ENCODE measurements at regions not wholly inside any gene's neighbourhood (a gene's known extent, or its start where the extent isn't known, plus 50 kb on each side); places are given as distances from the start of the nearest gene placed in this dataset.

DNA sequence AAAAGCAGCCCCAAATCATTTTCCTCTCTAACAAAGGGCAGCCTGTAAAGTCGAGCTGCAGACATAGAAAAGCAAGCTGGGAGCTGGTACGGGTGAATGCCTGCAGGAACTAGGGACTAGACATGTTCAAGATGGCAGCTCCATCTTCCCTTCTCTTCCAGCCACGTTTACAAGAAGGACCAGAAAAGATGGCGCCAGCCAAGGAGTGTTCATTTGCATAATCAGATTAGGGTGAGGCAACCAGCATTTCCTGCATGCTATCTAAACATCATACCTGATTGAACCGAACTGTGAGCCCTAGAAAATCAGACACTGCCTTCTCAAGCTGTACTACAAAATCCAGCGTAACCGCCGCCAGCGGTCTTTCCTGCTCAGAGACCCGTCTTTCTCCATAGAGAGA lies 896.8 kb downstream of the CDH11 start:
- Histone ChIP-seq H3K36me3 (ENCODE audit: insufficient read depth, low read length) (no peaks in the 10 kb centered on the region), H3K9me3 (ENCODE audit: low read length) (no peaks in the 10 kb centered on the region)

DNA sequence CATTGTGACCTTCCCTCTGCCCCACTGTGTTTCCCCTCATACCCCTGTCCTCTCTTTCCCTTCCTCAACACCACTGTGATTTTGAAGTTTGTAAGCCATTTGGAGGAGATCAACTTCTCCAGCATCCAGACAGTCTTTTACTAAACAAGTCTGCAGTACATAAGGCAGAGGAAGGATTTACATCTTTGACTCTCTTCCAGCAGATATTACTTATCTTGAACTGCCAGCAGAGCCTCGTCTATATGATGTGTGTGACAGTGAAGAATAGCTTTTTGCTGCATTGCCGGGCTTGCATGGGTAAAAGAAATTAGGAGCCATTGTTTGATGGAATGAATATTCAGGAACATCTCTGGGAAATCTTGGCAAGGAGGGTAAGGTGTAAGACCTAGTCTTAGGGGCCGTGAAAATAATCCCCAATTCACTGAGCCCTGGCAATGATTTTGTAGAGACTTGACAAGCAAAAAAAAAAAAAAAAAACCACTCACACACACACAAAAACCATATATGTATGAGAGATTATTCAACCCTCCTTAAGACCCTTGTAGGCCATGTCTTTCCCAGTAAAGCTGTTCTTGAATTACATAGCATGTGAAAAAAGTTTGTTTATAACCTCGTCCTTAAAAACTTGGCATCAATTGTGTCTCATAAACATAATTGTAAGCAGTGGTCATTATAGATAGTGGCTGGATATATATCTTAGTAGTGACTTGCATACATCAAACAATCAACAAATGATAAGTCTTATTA lies 903.9 kb downstream of the CDH11 start:
- no peaks in the 10 kb centered on the region for H3K36me3 ChIP-seq (ENCODE audit: insufficient read depth, low read length)
- Mint-ChIP-seq H3K4me1 (no peaks in the 10 kb centered on the region), H3K9me3 (peaks cover 10 to 60% (median 21%) of the 10 kb centered on the region in 5 donors), H3K27me3 (no peaks in the 10 kb centered on the region), H3K36me3 (no peaks in the 10 kb centered on the region), H3K27ac (no peak overlapping the region), H3K4me3 (no peak overlapping the region)
- no peak overlapping the region for H3K27ac ChIP-seq (ENCODE audit: low read depth, low read length)
- no peak overlapping the region for H3K4me3 ChIP-seq (ENCODE audit: low read length)
- no peak for DNase-seq
- ChIA-PET POLR2A (no interaction called here), CTCF (no interaction called here)
- no peaks in the 10 kb centered on the region for H3K9me3 ChIP-seq (ENCODE audit: low read length)
- H3K4me1 ChIP-seq (ENCODE audit: insufficient read depth, low read length): no peaks in the 10 kb centered on the region
- H3K27me3 ChIP-seq (ENCODE audit: insufficient read depth, low read length, poor library complexity, severe bottlenecking): no peaks in the 10 kb centered on the region

More for the DNA sequence above, 896.8 kb downstream of the CDH11 start:
- no peaks in the 10 kb centered on the region for H3K4me1 ChIP-seq (ENCODE audit: insufficient read depth, low read length)
- Mint-ChIP-seq H3K4me3 (no peak overlapping the region), H3K36me3 (no peaks in the 10 kb centered on the region), H3K27ac (no peak overlapping the region), H3K9me3 (peaks cover 4 to 57% (median 32%) of the 10 kb centered on the region in 5 donors), H3K27me3 (no peaks in the 10 kb centered on the region), H3K4me1 (no peaks in the 10 kb centered on the region)
- POLR2A ChIA-PET: no interaction called here
- DNase-seq: no peak
- H3K4me3 ChIP-seq (ENCODE audit: low read length): no peak overlapping the region
- CTCF ChIA-PET: no interaction called here
- no peaks in the 10 kb centered on the region for H3K27me3 ChIP-seq (ENCODE audit: insufficient read depth, low read length, poor library complexity, severe bottlenecking)
- no peak overlapping the region for H3K27ac ChIP-seq (ENCODE audit: low read depth, low read length)

DNA sequence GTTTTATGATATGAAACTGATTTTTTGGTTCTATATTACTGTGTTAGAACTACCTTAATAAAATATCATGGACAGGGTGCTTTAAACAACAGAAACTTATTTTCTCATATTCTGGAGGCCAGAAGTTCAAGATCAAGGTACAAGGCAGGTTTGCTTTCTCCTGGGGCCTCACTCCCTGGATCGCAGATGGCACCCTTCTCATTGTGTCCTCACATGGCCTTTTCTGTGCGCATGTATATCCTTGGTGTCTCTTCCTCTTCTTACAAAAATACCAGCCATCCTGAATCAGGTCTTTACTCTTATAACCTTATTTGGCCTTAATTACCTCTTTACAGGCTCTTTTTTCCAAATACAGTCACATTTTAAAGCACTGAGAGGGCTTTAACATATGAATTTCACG lies 906.1 kb downstream of the CDH11 start:
- Mint-ChIP-seq H3K4me3 (no peak overlapping the region), H3K9me3 (peaks cover 7 to 58% (median 16%) of the 10 kb centered on the region in 5 donors), H3K4me1 (no peaks in the 10 kb centered on the region), H3K27me3 (no peaks in the 10 kb centered on the region), H3K27ac (no peak overlapping the region), H3K36me3 (no peaks in the 10 kb centered on the region)
- ChIA-PET POLR2A (no interaction called here), CTCF (no interaction called here)
- no peaks in the 10 kb centered on the region for H3K27me3 ChIP-seq (ENCODE audit: insufficient read depth, low read length, poor library complexity, severe bottlenecking)
- H3K9me3 ChIP-seq (ENCODE audit: low read length): no peaks in the 10 kb centered on the region
- no peak for DNase-seq
- no peak overlapping the region for H3K27ac ChIP-seq (ENCODE audit: low read depth, low read length)
- no peaks in the 10 kb centered on the region for H3K36me3 ChIP-seq (ENCODE audit: insufficient read depth, low read length)
- no peaks in the 10 kb centered on the region for H3K4me1 ChIP-seq (ENCODE audit: insufficient read depth, low read length)
- no peak overlapping the region for H3K4me3 ChIP-seq (ENCODE audit: low read length)

DNA sequence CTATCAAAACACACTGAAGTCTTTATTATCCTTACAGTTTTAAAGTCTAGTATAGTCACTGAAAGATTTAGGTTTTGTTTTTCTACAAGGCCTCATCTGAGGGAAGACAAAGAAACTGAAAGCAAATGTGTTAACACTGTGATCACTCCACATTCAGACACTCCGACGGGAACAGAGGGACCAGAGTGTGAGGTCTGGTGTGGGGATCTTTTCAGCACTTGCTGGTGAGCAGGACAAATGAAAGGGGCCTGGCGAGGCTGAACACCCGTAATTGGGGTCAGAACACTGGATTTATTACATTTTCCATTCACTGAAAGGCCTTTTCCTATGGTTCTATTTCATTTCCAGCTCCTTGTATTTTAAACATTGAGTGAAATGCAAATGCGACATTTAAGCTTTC lies 910.5 kb downstream of the CDH11 start:
- Mint-ChIP-seq H3K27me3 (no peaks in the 10 kb centered on the region), H3K27ac (no peak overlapping the region), H3K4me1 (no peaks in the 10 kb centered on the region), H3K9me3 (peaks cover 15 to 42% (median 20%) of the 10 kb centered on the region in 5 donors), H3K4me3 (no peak overlapping the region), H3K36me3 (no peaks in the 10 kb centered on the region)
- Histone ChIP-seq H3K4me1 (ENCODE audit: insufficient read depth, low read length) (no peaks in the 10 kb centered on the region), H3K36me3 (ENCODE audit: insufficient read depth, low read length) (no peaks in the 10 kb centered on the region), H3K27ac (ENCODE audit: low read depth, low read length) (no peak overlapping the region), H3K4me3 (ENCODE audit: low read length) (no peak overlapping the region), H3K9me3 (ENCODE audit: low read length) (no peaks in the 10 kb centered on the region), H3K27me3 (ENCODE audit: insufficient read depth, low read length, poor library complexity, severe bottlenecking) (no peaks in the 10 kb centered on the region)
- POLR2A ChIA-PET: no interaction called here
- DNase-seq: no peak
- CTCF ChIA-PET: no interaction called here

DNA sequence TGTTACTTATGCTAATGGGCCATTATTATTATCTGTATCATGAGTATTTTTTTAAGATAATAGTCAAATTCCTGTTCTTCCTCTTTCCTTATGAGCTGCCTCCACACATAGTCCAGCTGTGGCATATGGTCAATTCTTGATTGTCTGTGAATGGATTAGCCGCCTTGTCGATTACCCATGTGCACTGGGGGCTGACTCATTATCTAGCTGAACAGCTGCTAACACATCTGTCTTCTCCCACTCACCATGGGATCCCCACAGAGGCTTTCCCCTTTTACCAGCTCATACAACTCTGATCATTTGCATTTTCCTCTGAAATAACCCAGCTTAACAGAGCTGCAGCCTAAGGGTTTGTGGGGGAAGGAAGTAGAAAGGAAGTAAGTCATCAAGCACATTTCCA lies 915.0 kb downstream of the CDH11 start:
- H3K27ac Mint-ChIP-seq: no peak overlapping the region
- no peaks in the 10 kb centered on the region for H3K36me3 Mint-ChIP-seq
- no peaks in the 10 kb centered on the region for H3K36me3 ChIP-seq (ENCODE audit: insufficient read depth, low read length)
- H3K9me3 ChIP-seq (ENCODE audit: low read length): no peaks in the 10 kb centered on the region
- no peaks in the 10 kb centered on the region for H3K27me3 Mint-ChIP-seq
- no peaks in the 10 kb centered on the region for H3K4me1 ChIP-seq (ENCODE audit: insufficient read depth, low read length)
- POLR2A ChIA-PET: no interaction called here
- CTCF ChIA-PET: no interaction called here
- peaks cover 7 to 44% (median 21%) of the 10 kb centered on the region in 5 donors for H3K9me3 Mint-ChIP-seq
- H3K4me1 Mint-ChIP-seq: no peaks in the 10 kb centered on the region
- no peak overlapping the region for H3K4me3 Mint-ChIP-seq
- DNase-seq: no peak
- H3K27ac ChIP-seq (ENCODE audit: low read depth, low read length): no peak overlapping the region
- no peak overlapping the region for H3K4me3 ChIP-seq (ENCODE audit: low read length)
- no peaks in the 10 kb centered on the region for H3K27me3 ChIP-seq (ENCODE audit: insufficient read depth, low read length, poor library complexity, severe bottlenecking)

DNA sequence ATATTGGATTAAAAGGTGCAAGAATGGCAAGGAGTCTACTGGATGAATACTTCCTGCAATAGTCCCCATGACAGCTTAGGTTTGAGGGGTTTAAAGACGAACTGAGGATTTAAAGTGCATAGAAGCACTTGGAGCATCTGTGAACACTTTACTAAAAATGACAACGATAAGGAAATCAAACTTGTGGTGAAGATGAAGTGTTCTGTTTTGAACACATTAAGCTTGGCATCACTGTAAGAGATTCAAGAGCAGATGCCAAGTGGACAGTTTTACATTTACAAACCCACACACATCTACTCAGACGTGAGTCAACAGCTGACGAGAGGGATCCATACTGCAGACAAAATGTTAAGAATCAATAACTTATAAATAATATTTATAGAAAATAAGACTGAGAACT lies 918.7 kb downstream of the CDH11 start:
- Histone ChIP-seq H3K9me3 (ENCODE audit: low read length) (no peaks in the 10 kb centered on the region), H3K27ac (ENCODE audit: low read depth, low read length) (no peak overlapping the region), H3K36me3 (ENCODE audit: insufficient read depth, low read length) (no peaks in the 10 kb centered on the region), H3K4me1 (ENCODE audit: insufficient read depth, low read length) (no peaks in the 10 kb centered on the region), H3K4me3 (ENCODE audit: low read length) (no peak overlapping the region), H3K27me3 (ENCODE audit: insufficient read depth, low read length, poor library complexity, severe bottlenecking) (no peaks in the 10 kb centered on the region)
- Mint-ChIP-seq H3K4me1 (no peaks in the 10 kb centered on the region), H3K36me3 (no peaks in the 10 kb centered on the region), H3K9me3 (peaks cover 0 to 30% (median 10%) of the 10 kb centered on the region in 5 donors), H3K4me3 (no peak overlapping the region), H3K27ac (no peak overlapping the region), H3K27me3 (no peaks in the 10 kb centered on the region)
- POLR2A ChIA-PET: no interaction called here
- no peak for DNase-seq
- CTCF ChIA-PET: no interaction called here

DNA sequence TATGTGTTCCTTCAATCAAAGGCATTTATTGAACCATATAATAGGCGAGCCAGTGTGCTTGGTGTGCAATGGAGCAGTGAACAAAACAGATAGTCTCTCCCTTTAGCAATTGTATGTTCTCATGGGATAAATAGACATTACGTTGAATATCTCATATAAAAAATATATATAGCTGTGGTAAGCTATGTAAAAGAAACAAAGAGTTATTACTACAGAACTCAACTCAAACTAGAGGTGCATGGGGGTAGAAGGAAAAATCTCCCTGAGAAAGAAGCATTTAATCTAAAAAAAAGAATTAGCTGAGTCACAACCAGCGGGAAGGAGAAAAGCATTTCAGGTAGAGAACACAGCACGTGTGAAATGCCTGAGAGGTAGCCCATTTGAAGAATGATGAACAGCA lies 919.3 kb downstream of the CDH11 start:
- Mint-ChIP-seq H3K9me3 (peaks cover 0 to 30% (median 10%) of the 10 kb centered on the region in 5 donors), H3K36me3 (no peaks in the 10 kb centered on the region), H3K27me3 (no peaks in the 10 kb centered on the region), H3K4me3 (no peak overlapping the region), H3K27ac (no peak overlapping the region), H3K4me1 (no peaks in the 10 kb centered on the region)
- Histone ChIP-seq H3K27me3 (ENCODE audit: insufficient read depth, low read length, poor library complexity, severe bottlenecking) (no peaks in the 10 kb centered on the region), H3K9me3 (ENCODE audit: low read length) (no peaks in the 10 kb centered on the region), H3K4me1 (ENCODE audit: insufficient read depth, low read length) (no peaks in the 10 kb centered on the region), H3K36me3 (ENCODE audit: insufficient read depth, low read length) (no peaks in the 10 kb centered on the region), H3K27ac (ENCODE audit: low read depth, low read length) (no peak overlapping the region), H3K4me3 (ENCODE audit: low read length) (no peak overlapping the region)
- ChIA-PET POLR2A (no interaction called here), CTCF (no interaction called here)
- no peak for DNase-seq

DNA sequence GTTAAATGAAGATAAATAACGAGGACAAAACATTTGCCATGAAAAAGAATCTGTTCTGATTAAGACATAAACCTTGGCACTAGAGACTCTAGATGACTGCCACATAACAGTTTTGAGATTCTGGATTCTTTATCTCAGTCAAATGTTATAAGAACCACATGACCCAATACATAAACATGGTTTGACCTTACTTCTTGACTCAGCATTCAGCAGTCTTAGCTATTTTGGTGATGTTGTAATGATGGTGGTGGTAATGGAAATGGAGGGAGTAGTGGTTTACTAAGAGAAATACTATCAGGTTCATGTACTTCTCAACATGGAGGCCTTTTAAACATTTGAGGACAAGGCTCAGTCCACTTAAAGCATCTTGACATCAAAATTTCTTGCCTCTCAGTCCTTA lies 925.4 kb downstream of the CDH11 start:
- Histone ChIP-seq H3K9me3 (ENCODE audit: low read length) (no peaks in the 10 kb centered on the region), H3K4me1 (ENCODE audit: insufficient read depth, low read length) (no peaks in the 10 kb centered on the region), H3K36me3 (ENCODE audit: insufficient read depth, low read length) (no peaks in the 10 kb centered on the region), H3K27ac (ENCODE audit: low read depth, low read length) (no peak overlapping the region), H3K27me3 (ENCODE audit: insufficient read depth, low read length, poor library complexity, severe bottlenecking) (no peaks in the 10 kb centered on the region), H3K4me3 (ENCODE audit: low read length) (no peak overlapping the region)
- H3K4me3 Mint-ChIP-seq: no peak overlapping the region
- DNase-seq: no peak
- H3K27ac Mint-ChIP-seq: no peak overlapping the region
- no peaks in the 10 kb centered on the region for H3K36me3 Mint-ChIP-seq
- H3K4me1 Mint-ChIP-seq: no peaks in the 10 kb centered on the region
- peaks cover 3 to 22% (median 10%) of the 10 kb centered on the region in 5 donors for H3K9me3 Mint-ChIP-seq
- ChIA-PET CTCF (no interaction called here), POLR2A (no interaction called here)
- H3K27me3 Mint-ChIP-seq: no peaks in the 10 kb centered on the region

DNA sequence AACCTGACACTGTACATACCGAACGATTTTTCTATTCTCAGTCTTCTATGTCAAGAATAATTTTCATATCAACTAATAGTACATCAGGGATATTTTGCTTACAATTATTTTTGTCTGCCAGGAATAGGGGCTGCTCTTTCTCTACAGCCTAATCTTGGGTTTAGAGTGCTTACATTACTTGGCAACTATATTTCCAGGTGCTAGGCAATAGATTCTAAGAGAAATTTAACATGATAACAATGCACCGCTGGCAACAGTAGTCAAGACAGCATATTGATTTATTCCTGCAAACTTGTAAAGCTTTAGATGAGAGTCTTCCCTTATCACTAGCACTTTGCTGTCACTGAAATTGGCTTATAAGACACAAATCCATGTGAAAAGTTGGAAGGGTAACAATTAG lies 935.9 kb downstream of the CDH11 start:
- H3K4me3 ChIP-seq (ENCODE audit: low read length): no peak overlapping the region
- DNase-seq: no peak
- Mint-ChIP-seq H3K9me3 (peaks cover 17 to 47% (median 22%) of the 10 kb centered on the region in 5 donors), H3K27me3 (no peaks in the 10 kb centered on the region), H3K27ac (no peak overlapping the region), H3K4me1 (no peaks in the 10 kb centered on the region), H3K36me3 (no peaks in the 10 kb centered on the region), H3K4me3 (no peak overlapping the region)
- H3K36me3 ChIP-seq (ENCODE audit: insufficient read depth, low read length): no peaks in the 10 kb centered on the region
- H3K9me3 ChIP-seq (ENCODE audit: low read length): no peaks in the 10 kb centered on the region
- H3K27ac ChIP-seq (ENCODE audit: low read depth, low read length): no peak overlapping the region
- no peaks in the 10 kb centered on the region for H3K4me1 ChIP-seq (ENCODE audit: insufficient read depth, low read length)
- no peaks in the 10 kb centered on the region for H3K27me3 ChIP-seq (ENCODE audit: insufficient read depth, low read length, poor library complexity, severe bottlenecking)
- CTCF ChIA-PET: no interaction called here
- POLR2A ChIA-PET: no interaction called here

Data from CD8-positive, alpha-beta memory T cell (primary cell).